Activated CD4-positive, alpha-beta T cell treated with anti-CD3 and anti-CD28 coated beads for 48 hours (primary cell): ENCODE measurements at regions not wholly inside any gene's neighbourhood (a gene's known extent, or its start where the extent isn't known, plus 50 kb on each side); places are given as distances from the start of the nearest gene placed in this dataset.

ENCODE experiments used
- DNase-seq: peaks from one replicate; pipeline ENCODE4 v3.0.0-alpha.2; 2020

DNA sequence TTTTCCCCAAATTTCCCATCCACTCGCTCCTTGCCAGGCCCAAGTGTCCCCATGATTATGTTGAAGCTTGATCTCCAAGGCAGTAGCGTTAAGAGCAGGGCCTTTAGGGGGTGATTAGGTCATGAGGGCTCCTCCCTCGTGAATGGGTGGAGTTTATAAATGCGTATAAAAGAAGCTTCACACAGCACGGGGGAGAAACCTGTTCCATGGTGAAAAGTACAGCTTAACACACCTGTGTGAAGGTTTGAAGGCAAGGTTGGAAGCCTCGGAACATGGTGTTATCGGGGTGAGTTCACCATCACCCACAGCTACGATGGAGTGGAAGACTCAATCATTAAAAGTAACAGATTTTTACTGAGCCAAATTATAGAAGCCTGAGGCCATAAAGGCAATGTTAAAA lies 137.4 kb upstream of the ALKAL2 start:
- no peak for DNase-seq

GRCh38 chr2:424306-425171 lies 136.6 kb upstream of the ALKAL2 start:
- DNase-seq: no peak

- no peak for DNase-seq
Observed at GRCh38 chr2:423479-423878, 135.6 kb upstream of the ALKAL2 start.

- no peak for DNase-seq
Observed at GRCh38 chr2:422676-423435, 135.0 kb upstream of the ALKAL2 start.

DNA sequence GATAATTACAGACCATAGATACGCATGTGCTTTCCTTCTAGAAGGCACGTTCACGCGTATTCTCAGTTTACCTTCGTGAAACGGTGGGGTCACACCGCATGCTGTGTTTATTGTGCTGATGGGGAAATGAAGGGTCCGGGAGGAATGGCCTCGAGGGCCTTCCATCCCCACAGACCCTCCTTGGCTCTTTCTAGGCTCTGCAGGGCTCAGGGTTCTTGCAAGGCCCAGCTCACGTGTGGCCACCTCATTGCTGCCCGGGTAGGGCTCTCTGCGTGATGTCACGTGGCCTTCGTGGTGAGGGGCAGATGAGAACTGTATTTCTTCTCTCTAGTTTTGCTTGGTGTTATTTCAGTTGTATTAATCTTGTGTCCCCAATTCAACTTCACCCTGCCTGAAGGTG lies 133.5 kb upstream of the ALKAL2 start:
- no peak for DNase-seq

DNA sequence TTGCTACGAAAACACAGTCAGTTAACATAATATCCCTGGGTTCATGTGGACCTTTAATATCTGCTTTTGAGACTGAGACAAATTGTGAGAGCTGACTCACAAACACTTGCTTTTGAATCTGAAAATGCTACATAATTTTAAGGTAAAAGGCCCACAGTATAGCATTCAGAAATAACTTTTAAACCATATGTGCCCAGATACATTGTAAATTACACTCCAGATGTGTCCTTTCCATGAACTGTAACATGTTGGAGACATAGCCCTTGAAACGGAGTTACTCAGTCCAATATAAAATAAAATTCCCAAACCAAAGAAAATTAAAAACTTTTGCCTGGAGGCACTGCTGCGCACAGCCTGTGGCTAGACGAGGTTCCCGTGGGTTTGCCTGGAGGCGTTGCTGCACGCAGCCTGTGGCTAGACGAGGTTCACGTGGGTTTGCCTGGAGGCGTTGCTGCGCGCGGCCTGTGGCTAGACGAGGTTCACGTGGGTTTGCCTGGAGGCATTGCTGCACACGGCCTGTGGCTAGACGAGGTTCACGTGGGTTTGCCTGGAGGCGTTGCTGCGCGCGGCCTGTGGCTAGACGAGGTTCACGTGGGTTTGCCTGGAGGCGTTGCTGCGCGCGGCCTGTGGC lies 131.9 kb upstream of the ALKAL2 start:
- no peak for DNase-seq

DNA sequence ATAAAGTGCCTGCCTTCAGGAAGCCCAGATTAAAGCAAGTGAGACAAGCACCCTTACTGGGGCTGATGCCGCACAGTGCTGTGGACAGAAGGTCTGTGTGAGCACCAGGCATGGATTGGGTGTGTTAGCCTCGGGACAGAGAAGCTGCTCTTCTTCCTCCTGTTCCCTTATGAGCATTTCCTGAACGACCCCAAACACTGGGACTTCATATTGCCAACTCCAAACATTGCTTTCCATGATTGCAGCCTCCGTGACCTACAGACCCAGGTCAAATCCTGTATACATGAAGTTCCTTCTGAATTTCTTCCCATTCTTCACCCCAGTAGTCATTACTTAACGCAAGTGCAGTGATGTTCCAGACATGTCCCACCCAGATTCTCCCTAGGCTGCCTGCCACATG lies 129.8 kb upstream of the ALKAL2 start:
- DNase-seq: no peak

DNA sequence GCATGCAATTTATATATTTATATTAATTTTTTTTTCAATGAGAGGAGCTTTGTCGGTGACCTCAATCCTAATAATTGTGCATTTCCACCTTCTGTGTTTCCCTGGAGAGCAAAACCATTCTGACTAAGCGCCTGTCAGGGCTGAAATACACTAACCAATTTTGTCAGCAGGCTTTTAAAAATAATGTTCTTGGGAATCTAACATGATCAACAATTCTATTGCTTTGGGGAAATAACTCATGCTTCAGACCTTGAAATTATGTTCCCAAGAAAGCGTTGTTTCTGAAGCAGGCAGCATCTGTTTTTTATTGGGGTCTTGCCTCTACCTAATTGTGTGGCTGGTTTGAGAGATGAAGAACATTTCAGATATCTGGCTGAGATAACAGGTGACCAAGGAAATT lies 129.1 kb upstream of the ALKAL2 start:
- no peak for DNase-seq

DNA sequence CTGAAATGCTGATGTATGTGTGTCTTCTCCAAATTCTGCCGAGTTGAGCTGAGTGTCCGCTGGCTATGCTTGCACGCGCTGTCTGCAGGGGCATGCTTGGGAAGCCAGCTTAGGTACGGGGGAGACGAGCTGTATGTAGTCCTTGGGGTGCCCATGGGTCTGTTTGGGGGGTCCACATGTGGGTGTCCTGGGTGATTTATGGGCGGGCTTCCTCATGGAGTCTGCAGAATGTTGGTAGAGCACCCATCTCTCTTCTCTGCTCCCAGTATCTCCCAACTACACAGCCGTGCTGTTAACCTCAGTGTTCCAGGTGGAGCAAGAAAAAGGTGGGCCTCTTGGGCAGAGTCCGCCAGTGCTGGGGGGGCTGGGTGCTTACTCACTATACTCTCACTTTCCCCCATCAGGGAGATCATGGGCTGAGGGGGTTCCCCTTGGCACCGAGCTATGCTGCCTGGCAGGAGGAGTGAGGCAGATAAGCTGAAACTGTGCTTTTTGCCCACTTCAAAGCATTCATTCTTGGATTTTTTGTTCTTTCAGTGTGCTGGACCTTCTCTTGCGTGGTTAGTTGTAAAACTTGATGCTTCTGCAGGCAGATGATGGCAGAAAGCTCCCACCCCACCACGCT lies 128.2 kb upstream of the ALKAL2 start:
- DNase-seq: no peak

GRCh38 chr2:409523-409922 lies 121.6 kb upstream of the ALKAL2 start:
- no peak for DNase-seq

DNA sequence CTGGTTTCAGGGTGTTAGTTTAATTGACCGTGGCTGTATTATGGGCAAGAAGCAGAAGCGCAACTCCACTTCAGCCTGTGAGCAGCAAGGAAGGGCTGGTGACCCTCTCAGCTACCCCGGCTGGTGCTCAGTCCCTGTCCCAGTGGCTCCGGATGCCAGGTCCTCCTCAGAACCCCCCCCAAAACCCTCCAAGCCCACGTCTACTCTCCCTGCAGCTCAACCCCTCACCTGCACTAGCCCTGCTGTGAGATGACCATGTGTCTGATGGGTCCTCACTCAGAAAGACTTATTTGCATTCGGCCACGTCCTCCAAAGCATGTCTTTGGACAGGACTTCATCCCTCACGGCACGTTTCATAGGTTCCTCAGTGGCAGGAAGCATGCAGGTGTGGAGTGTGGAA lies 119.7 kb upstream of the ALKAL2 start:
- no peak for DNase-seq

GRCh38 chr2:406876-407275 lies 119.0 kb upstream of the ALKAL2 start:
- DNase-seq: no peak

DNA sequence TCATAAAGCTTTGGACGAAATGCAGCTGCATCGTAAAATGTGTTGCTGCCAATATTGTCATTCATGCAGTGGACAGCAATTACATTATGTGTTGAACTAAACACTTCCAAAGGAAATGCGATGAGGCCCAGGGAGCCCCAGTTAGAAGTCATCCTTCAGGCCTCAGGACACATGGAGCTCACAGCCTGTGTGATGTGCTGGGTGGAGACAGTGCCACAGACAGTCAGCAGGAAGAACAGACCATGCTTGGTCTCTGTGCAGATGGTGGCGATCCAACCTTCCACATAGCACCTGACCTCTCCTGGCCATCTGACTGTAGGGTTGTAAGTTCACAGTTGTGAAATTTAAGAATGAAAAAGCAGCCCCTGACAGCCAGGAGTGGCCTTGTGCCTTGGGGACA lies 118.3 kb upstream of the ALKAL2 start:
- DNase-seq: no peak

GRCh38 chr2:404581-404980 lies 116.7 kb upstream of the ALKAL2 start:
- DNase-seq: no peak

DNA sequence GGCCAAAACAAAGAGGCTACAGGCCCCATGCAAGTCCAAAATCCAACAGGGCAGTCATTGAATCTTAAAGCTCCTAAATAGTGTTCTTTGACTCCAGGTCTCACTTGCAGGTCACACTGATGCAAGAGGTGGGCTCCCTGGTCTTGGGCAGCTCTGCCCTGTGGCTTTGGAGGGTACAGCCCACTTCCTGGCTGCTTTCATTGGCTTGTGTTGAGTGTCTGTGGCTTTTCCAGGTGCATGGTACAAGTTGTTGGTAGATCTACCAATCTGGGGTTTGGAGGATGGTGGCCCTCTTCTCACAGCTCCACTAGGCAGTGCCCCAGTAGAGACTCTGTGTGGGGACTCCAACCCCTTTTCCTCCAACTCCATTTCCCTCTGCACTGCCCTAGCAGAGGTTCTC lies 115.8 kb upstream of the ALKAL2 start:
- DNase-seq: no peak

GRCh38 chr2:402721-403120 lies 114.8 kb upstream of the ALKAL2 start:
- no peak for DNase-seq

DNA sequence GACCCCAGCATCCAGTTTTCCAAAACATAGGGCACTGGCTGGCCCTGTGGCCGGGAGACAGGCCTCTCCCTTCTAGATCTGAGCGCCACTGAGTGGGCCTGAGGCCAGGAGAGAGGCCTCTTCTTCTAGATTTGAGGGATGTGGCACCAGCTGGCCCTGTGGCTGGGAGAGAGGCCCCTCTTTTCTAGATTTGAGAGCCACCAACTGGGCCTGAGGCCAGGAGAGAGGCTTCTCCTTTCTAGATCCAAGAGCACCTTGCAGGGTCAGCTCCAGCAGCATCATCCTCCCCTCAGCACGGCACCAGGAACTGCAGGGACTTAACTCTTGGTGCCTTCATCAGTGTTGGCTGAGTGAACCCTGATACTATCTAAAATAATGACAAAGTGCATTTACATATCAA lies 114.3 kb upstream of the ALKAL2 start:
- no peak for DNase-seq

DNA sequence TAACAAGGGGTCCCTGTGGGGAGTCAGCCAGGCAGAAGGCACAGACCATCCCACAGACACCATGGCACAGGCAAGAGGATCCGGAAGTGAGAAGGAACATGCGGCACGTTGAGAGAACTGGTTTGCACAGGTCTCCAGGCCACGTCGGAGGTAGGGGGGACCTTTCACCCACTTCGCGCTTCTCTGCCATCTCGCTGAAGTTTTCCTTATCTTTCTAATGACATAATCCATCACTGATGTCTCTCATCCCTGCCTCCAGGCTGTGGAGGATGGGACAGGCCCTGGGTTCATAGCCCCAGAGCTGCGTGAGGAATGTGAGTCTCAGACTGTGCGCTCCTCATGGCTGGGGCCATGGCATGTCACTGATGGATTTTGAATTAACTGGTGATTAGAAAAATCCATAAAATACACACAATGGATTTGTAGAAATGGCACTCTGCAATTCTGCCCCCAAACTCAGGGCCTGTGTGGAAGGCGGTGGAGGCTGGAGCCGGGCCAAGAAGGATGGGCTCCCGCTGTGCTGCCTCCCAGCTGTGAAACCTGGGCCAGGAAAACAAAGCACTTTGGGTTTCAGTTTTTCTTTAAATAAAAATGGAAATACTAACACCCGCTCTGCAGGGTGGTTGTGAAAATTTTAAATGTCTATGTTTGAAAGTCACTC lies 113.3 kb upstream of the ALKAL2 start:
- no peak for DNase-seq

- DNase-seq: no peak
Observed at GRCh38 chr2:397926-398325, 110.0 kb upstream of the ALKAL2 start.

GRCh38 chr2:397521-397920 lies 109.6 kb upstream of the ALKAL2 start:
- DNase-seq: no peak

- DNase-seq: no peak
Observed at GRCh38 chr2:396903-397302, 109.0 kb upstream of the ALKAL2 start.

DNA sequence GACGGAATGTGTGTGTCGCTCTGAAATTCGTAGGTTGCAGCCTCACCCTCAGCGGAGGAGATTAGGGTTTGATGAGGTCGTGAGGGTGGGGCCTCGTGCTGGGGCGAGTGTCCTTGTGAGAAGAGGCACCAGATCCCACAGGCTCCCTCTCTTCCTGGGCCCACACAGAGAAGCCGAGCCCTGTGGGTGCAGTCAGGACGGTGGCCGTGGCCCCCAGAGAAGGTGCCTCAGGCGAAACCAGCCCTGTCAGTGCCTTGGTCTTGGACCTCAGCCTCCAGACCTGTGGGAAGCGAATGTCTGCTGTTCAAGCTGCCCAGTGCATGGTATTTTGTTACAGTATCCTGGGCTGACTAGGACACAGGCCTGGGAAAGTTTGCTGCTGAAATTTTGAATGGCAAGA lies 108.0 kb upstream of the ALKAL2 start:
- no peak for DNase-seq
